ENCODE measurements at regions not wholly inside any gene's neighbourhood (a gene's known extent, or its start where the extent isn't known, plus 50 kb on each side); places are given as distances from the start of the nearest gene placed in this dataset.

DNA sequence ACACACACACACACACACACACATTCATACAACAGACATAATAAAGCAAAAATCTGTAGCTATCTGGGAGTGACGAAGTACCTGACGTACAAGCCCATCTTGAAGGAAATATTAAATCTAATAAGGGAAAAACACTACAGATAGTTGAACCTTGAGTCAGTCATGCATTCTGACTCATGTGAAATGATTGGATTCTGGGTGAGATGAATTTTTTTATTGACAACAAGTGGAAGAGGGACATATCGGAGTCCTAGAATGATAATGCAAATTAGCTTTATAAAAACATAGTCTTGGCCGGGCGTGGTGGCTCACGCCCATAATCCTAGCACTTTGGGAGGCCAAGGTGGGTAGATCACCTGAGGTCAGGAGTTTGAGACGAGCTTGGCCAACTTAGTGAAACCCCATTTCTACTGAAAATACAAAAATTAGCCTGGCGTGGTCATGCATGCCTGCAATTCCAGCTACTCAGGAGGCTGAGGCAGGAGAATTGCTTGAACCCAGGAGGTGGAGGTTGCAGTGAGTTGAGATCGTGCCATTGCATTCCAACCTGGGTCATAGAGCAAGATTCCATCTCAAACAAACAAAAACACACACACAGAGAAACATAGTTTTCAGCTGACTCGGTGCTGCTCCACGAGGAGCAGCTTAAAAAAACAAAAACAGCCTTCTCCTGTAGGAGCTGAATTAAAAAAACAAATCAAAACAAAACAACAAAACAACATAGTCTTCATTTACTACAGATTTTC lies 154.4 kb upstream of the MKLN1 start:
- no peak for DNase-seq (ENCODE audit: low spot score)
- TF ChIP-seq, protein P1, sequence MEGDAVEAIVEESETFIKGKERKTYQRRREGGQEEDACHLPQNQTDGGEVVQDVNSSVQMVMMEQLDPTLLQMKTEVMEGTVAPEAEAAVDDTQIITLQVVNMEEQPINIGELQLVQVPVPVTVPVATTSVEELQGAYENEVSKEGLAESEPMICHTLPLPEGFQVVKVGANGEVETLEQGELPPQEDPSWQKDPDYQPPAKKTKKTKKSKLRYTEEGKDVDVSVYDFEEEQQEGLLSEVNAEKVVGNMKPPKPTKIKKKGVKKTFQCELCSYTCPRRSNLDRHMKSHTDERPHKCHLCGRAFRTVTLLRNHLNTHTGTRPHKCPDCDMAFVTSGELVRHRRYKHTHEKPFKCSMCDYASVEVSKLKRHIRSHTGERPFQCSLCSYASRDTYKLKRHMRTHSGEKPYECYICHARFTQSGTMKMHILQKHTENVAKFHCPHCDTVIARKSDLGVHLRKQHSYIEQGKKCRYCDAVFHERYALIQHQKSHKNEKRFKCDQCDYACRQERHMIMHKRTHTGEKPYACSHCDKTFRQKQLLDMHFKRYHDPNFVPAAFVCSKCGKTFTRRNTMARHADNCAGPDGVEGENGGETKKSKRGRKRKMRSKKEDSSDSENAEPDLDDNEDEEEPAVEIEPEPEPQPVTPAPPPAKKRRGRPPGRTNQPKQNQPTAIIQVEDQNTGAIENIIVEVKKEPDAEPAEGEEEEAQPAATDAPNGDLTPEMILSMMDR (IDR thresholded peaks at IDR 0.05; ENCODE audit: extremely low read depth, missing control alignments), result no peak

DNA sequence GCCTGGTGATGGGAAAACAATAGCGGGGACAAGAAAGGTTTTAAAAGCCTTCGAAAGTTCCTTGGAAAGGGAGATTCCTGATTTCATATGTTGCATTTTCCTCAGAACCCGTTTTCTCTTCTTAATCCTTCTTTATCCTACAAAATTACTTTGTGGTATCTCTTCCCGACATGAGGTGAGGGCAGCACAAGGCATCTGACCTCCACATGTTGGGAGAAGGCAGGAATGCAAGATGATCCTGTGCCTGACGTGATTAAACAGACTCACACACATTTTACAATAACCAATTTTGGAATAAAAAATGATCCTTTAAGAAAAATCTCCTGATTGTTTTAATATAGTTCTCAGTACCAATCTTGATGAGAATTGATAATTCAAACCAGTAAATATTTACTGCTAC lies 153.3 kb upstream of the MKLN1 start:
- TF ChIP-seq, protein P1 (IDR thresholded peaks at IDR 0.05; ENCODE audit: extremely low read depth, missing control alignments), result no peak
- DNase-seq (ENCODE audit: low spot score), result no peak

DNA sequence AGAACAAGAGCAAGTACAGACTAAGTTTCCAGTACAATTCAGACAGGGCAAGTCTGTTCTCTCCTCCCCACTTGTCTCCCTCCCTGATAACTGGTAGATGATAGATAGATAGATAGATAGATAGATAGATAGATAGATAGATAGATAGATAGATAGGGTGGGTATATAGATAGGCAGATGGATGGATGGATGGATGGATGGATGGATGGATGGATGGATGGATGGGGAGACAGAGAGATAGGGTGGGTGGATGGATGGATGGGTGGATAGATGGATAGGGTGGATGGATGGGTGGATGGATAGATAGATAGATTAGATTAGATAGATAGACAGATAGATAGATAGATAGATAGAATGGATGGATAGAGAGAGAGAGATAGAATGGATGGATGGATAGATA lies 152.8 kb upstream of the MKLN1 start:
- TF ChIP-seq, protein P1 (IDR thresholded peaks at IDR 0.05; ENCODE audit: extremely low read depth, missing control alignments), result no peak
- no peak for DNase-seq (ENCODE audit: low spot score)

DNA sequence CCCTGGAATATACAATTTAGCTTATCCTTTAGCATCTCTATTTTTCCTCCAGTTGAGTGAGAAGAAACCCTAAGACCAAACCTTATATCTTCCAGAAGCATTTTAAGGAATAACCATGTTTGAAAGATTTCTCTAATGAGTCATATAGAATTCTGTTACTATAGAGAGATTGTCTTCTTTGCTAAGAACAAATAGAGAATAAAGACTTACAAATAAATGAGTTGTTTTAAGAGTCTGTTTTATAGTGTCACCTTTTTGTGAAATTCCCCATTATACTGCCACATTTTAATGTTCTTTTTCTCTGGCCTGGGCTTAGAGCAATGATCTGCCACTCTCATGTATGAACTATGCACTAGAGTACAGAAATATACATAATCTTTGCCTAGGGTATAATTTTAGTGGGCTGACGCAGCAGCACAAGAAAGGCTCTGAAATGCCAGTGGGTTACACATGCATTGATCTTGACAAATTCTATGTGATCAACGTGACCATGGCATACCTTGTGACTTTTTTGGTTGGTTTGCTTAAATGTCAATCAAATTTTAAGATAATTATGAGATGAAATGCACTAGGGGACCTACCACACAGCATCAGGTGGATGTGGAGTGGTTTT lies 145.1 kb upstream of the MKLN1 start:
- TF ChIP-seq, protein P1 (IDR thresholded peaks at IDR 0.05; ENCODE audit: extremely low read depth, missing control alignments), result no peak
- no peak for DNase-seq (ENCODE audit: low spot score)

DNA sequence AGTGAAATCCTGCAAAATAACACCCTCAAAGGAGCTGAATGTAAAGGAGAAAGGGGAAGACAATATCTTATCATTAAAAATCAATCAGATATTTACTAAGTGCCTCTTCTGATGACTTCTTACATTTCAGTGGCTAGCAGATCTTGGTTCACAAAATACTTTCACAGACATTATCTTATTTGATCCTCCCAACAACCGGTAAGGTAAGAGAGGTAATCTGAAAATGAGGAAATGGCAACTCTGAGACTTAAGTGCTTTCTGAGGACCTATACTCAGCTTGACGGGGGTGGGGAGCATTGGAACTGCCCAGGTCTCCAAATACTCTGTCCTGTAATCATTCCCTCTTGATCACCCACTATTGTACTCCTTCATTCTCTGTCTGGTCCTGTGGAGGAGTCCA lies 144.6 kb upstream of the MKLN1 start:
- TF ChIP-seq, protein P1 (IDR thresholded peaks at IDR 0.05; ENCODE audit: extremely low read depth, missing control alignments), result no peak
- DNase-seq (ENCODE audit: low spot score), result no peak

DNA sequence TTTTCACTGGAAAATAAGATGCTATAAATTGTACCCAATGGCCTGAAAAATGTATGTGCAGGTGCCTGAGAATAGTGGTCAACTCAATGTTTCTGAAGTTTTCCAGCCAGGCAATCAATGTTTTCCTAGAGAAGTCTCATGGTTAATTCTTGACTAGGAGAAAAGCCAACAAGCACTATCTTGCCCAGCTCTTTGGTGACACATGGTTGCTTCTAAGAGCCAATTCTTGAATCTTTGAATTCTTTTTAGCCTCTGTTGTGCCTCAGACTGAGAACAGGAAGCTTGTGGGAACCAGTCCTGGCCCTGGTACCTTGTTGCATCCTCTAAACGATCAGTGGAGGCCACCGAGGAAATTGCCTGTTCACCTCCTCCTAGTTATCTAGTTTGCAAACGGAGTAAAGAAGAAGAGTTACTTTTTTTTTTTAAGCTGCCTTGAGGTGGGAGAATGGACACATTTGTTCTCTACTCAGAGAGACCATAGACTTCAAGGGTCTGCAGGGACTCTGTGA lies 144.0 kb upstream of the MKLN1 start:
- DNase-seq (ENCODE audit: low spot score), result no peak
- TF ChIP-seq, protein P1 (IDR thresholded peaks at IDR 0.05; ENCODE audit: extremely low read depth, missing control alignments), result no peak

DNA sequence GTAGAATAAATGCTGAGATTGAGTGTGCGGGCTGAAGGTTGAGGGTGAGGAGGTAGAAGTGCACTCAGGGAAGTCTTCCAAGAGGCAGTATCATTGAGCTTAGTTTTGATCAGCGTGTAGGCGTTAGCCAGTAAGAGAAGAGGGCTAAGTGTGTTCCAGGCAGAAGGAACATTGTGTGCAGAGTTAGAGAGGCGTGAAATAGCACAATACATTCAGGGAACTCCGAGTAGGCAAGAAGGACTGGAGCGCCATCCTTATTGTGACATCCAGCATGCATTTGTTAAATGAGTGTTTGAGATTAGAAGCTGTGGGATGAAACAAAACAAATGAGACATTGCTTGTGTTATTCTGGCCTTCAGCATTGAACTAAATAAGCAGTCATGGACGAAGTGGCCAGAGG lies 140.9 kb upstream of the MKLN1 start:
- DNase-seq (ENCODE audit: low spot score), result no peak
- TF ChIP-seq, protein P1 (IDR thresholded peaks at IDR 0.05; ENCODE audit: extremely low read depth, missing control alignments), result no peak

All from GM20000 (cell line).